Gastroesophageal sphincter (tissue), 4 donors: ENCODE measurements at regions not wholly inside any gene's neighbourhood (a gene's known extent, or its start where the extent isn't known, plus 50 kb on each side); places are given as distances from the start of the nearest gene placed in this dataset.

Experiments
- ATAC-seq: fragments of 150-250 bp; one replicate; pipeline ENCODE4 v1.9.1; 2016; ENCODE audit warnings: mild to moderate bottlenecking, moderate library complexity
- H3K27ac ChIP-seq, 4 donors: fragments of 200-600 bp; sonication (generic) in 3 of 4; 1 replicate in 3 of 4; 2 replicates in 1 of 4; pipeline ENCODE4 v1.5.1; 2016 to 2019
- H3K27me3 ChIP-seq: fragments of 200-600 bp; sonication (generic); one replicate; pipeline ENCODE4 v1.5.1; 2019
- H3K36me3 ChIP-seq, 2 donors: fragments of 200-600 bp; sonication (generic); one replicate each; pipeline ENCODE4 v1.5.1; 2019; ENCODE audit warnings: control low read depth in 1 of 2
- H3K4me1 ChIP-seq, 3 donors: fragments of 200-600 bp; sonication (generic); 1 replicate in 2 of 3; 2 replicates in 1 of 3; pipeline ENCODE4 v1.5.1; 2016 to 2019; ENCODE audit warnings: control low read depth in 2 of 3
- H3K4me3 ChIP-seq, 2 donors: fragments of 200-600 bp; sonication (generic); one replicate each; pipeline ENCODE4 v1.5.1; 2019; ENCODE audit warnings: mild to moderate bottlenecking in 1 of 2, moderate library complexity in 1 of 2
- H3K9me3 ChIP-seq, 3 donors: fragments of 200-600 bp; sonication (generic); one replicate each; pipeline ENCODE4 v1.5.1; 2017 to 2019; ENCODE audit warnings: control low read depth in 2 of 3
- EP300 ChIP-seq: sonication (generic); formaldehyde crosslinking; IDR thresholded peaks from one replicate; pipeline ENCODE4 v1.6.1; 2017; ENCODE audit warnings: antibody characterized with exemption, mild to moderate bottlenecking
- POLR2A ChIP-seq, 2 donors: fragments of 450-650 bp; IDR thresholded peaks; one replicate each; pipeline ENCODE4 v1.6.1; 2017; ENCODE audit warnings: antibody characterized with exemption in 2 of 2, mild to moderate bottlenecking in 2 of 2, moderate library complexity in 1 of 2
- POLR2AphosphoS5 ChIP-seq: sonication (generic); formaldehyde crosslinking; IDR thresholded peaks from one replicate; pipeline ENCODE4 v1.6.1; 2017; ENCODE audit warnings: antibody characterized with exemption
- WGBS, 2 donors: methylation state at CpG; one replicate each; pipeline ENCODE4 v1.1.5; 2018; ENCODE audit warnings: low coverage in 1 of 2; 5-methylcytosine and 5-hydroxymethylcytosine counted together
- TF ChIP-seq, protein P1 (sequence below), 4 experiments: fragments of 200-600 bp in 2 of 4; fragments of 450-650 bp in 2 of 4; sonication (generic) in 1 of 4; IDR thresholded peaks; one replicate each; pipeline ENCODE4 v1.5.1; 2017 to 2019; ENCODE audit warnings: antibody characterized with exemption in 4 of 4, mild to moderate bottlenecking in 2 of 4, moderate library complexity in 2 of 4

DNA sequence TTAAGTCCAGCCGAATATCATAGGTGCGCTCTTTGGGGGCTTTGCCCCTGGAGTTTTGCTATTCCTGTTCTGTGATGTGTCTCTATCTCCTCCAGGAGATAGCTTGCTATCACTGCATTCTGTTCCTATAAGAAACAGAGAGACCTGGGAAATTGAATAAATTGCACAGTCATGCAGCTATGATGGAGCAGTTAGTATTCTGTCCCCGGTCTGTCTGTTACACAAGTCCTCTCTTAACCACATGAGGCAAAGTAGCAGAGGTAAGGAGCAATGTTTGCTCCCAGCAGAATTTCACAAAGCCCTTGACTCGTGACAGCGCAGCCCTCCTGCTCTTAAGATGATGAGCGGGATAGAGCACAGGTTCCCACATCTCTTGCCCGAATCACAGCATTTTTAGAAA, 63.9 kb upstream of the GRHL3 start:
- Histone ChIP-seq H3K4me1 (no peaks in the 10 kb centered on the region), H3K27ac (no peak overlapping the region), H3K9me3 (peaks cover 0 to 10% (median 0%) of the 10 kb centered on the region in 3 donors), H3K4me3 (no peak overlapping the region), H3K27me3 (peaks cover 7% of the 10 kb centered on the region), H3K36me3 (no peaks in the 10 kb centered on the region)
- TF ChIP-seq EP300 (no peak), POLR2AphosphoS5 (no peak), POLR2A (IDR thresholded peaks at IDR 0.05) (no peak)
- TF ChIP-seq, protein P1, sequence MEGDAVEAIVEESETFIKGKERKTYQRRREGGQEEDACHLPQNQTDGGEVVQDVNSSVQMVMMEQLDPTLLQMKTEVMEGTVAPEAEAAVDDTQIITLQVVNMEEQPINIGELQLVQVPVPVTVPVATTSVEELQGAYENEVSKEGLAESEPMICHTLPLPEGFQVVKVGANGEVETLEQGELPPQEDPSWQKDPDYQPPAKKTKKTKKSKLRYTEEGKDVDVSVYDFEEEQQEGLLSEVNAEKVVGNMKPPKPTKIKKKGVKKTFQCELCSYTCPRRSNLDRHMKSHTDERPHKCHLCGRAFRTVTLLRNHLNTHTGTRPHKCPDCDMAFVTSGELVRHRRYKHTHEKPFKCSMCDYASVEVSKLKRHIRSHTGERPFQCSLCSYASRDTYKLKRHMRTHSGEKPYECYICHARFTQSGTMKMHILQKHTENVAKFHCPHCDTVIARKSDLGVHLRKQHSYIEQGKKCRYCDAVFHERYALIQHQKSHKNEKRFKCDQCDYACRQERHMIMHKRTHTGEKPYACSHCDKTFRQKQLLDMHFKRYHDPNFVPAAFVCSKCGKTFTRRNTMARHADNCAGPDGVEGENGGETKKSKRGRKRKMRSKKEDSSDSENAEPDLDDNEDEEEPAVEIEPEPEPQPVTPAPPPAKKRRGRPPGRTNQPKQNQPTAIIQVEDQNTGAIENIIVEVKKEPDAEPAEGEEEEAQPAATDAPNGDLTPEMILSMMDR (IDR thresholded peaks at IDR 0.05), result no peak
- WGBS, 2 donors, result 75 to 85% methylated on average over 6 to 7 of the region's 7 CpGs
- ATAC-seq, result no peak

DNA sequence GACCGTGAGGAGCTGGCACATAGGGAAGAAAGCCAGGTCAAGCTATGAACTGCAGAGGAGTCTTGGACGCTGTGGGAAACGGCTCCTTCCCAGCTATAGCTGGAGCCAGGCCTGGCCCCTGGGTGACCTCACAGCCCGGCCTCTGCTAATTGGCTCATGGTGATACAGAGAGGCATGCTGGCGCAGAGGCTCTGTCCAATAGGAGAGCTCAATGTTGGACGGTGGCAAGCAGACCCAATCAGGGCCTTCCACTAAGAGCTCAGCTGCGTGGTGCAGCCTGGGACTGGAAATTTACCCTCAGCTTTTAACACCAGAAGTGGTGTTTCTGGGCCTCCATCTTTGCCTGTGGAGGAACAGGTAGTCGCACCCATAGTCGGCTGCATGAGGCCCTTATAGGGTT, 64.4 kb upstream of the GRHL3 start:
- H3K4me1 ChIP-seq, result no peaks in the 10 kb centered on the region
- ATAC-seq, result no peak
- 84% methylated on average over 4 of the region's 9 CpGs; no CpG with 5 or more reads in 1 of the 2 donors for WGBS, 2 donors
- peaks cover 0 to 10% (median 0%) of the 10 kb centered on the region in 3 donors for H3K9me3 ChIP-seq
- H3K4me3 ChIP-seq, result no peak overlapping the region
- H3K36me3 ChIP-seq, result no peaks in the 10 kb centered on the region
- no peak for TF ChIP-seq POLR2A (IDR thresholded peaks at IDR 0.05)
- TF ChIP-seq EP300, result no peak
- no peak for TF ChIP-seq POLR2AphosphoS5
- TF ChIP-seq, protein P1 (IDR thresholded peaks at IDR 0.05), result no peak
- peaks cover 7% of the 10 kb centered on the region for H3K27me3 ChIP-seq
- no peak overlapping the region for H3K27ac ChIP-seq

DNA sequence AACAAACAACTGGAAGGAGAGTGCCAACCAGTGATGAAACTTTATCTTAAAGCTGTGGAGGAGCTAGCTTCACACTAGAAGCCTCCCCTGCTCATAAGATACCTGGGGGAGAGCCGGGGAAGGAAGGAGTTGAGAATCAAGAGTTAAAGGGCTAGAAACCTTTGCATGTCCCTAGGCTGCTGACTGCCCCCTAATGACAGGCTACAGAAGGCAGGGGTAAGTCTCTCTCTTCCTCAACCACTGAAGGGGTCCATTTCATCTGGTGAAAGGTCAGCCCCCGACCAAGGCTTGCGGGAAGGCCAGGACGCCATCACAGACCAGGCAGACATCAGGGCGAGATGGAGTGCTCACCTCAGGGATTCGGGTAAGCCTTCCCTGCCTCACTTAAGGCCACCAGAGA, 65.6 kb upstream of the GRHL3 start:
- no peaks in the 10 kb centered on the region for H3K4me1 ChIP-seq
- TF ChIP-seq POLR2AphosphoS5 (no peak), POLR2A (IDR thresholded peaks at IDR 0.05) (no peak), EP300 (no peak)
- TF ChIP-seq, protein P1 (IDR thresholded peaks at IDR 0.05), result no peak
- no peak for ATAC-seq
- 17 to 70% methylated on average over 1 to 3 of the region's 6 CpGs for WGBS, 2 donors
- H3K9me3 ChIP-seq, result peaks cover 0 to 10% (median 0%) of the 10 kb centered on the region in 3 donors
- H3K36me3 ChIP-seq, result no peaks in the 10 kb centered on the region
- no peak overlapping the region for H3K27ac ChIP-seq
- no peak overlapping the region for H3K4me3 ChIP-seq
- peaks cover 7% of the 10 kb centered on the region for H3K27me3 ChIP-seq

DNA sequence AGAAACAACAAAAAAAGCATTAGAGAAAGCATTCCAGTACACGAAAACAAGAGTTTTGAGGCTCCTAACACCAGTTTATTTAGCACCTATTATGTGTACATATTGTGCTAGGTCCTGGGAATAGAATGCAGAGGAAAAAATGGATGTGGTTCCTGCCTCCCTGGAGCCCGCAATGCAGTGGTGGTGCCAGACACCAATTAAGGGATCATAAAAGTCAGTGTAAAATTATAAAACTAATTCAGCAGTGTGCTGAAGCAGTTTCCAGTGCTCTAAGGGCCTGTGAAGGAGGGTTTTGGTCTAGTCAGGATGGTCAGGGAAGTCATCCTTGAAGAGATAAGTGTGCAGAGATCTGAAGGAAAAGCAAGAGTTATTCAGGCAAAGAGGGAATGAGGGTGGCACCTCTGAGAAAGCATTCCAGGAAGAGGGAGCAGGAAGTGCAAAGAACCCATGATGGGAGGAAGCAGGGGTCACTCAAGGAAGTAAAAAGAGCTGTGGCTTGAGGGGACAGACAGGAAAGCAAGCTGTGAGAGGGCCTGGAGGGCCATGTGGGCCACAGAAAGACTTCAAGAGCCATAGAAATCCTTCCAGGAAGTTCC, 65.2 kb upstream of the IFNLR1 start:
- peaks cover 0 to 10% (median 0%) of the 10 kb centered on the region in 3 donors for H3K9me3 ChIP-seq
- no peak overlapping the region for H3K27ac ChIP-seq
- H3K27me3 ChIP-seq, result peaks cover under 1% of the 10 kb centered on the region
- TF ChIP-seq, protein P1 (IDR thresholded peaks at IDR 0.05), result no peak
- no peak for TF ChIP-seq POLR2AphosphoS5
- no peak for TF ChIP-seq POLR2A (IDR thresholded peaks at IDR 0.05)
- no peak for TF ChIP-seq EP300
- H3K36me3 ChIP-seq, result no peaks in the 10 kb centered on the region
- H3K4me1 ChIP-seq, result no peaks in the 10 kb centered on the region
- 60 to 81% methylated on average over 2 of the region's 2 CpGs for WGBS, 2 donors
- H3K4me3 ChIP-seq, result no peak overlapping the region
- ATAC-seq, result no peak

DNA sequence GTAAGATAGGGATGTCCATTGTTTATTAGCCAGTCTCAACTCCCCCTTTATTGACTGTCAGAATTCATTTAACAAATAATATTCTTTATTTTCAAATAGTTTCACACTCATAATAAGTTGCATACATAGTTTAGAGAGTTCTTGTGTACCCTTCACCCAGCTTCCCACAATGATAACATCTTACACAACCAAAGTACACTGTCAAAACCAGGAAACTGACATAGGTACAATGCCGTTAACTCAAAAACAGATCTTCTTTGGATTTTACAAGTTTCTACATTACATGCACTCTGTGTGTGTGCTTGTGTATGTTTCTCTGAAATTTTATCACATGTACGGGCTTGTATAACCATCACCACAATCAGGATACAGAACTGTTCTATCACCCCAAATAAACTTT, 64.4 kb upstream of the IFNLR1 start:
- ATAC-seq, result no peak
- H3K36me3 ChIP-seq, result no peaks in the 10 kb centered on the region
- WGBS, 2 donors, result 94 to 95% methylated on average over 2 of the region's 2 CpGs
- H3K4me3 ChIP-seq, result no peak overlapping the region
- no peaks in the 10 kb centered on the region for H3K4me1 ChIP-seq
- no peak for TF ChIP-seq POLR2A (IDR thresholded peaks at IDR 0.05)
- TF ChIP-seq, protein P1 (IDR thresholded peaks at IDR 0.05), result no peak
- no peak for TF ChIP-seq EP300
- TF ChIP-seq POLR2AphosphoS5, result no peak
- H3K27me3 ChIP-seq, result no peaks in the 10 kb centered on the region
- peaks cover 0 to 5% (median 0%) of the 10 kb centered on the region in 3 donors for H3K9me3 ChIP-seq
- no peak overlapping the region for H3K27ac ChIP-seq
